GM23248 (cell line): ENCODE measurements at regions not wholly inside any gene's neighbourhood (a gene's known extent, or its start where the extent isn't known, plus 50 kb on each side); places are given as distances from the start of the nearest gene placed in this dataset.
A peak's percentile ranks its signal among the peaks of the same experiment; 100 is the strongest.

Experiments
- DNase-seq: peaks from one replicate; pipeline ENCODE4 v3.0.0-alpha.2; 2015
- H2AFZ ChIP-seq: fragments of 200-600 bp; sonication (generic); 2 replicates; pipeline ENCODE4 v1.6.1; 2016; ENCODE audit warnings: antibody characterized with exemption
- H3F3A ChIP-seq: fragments of 200-600 bp; sonication (generic); 2 replicates; pipeline ENCODE4 v1.6.1; 2016; ENCODE audit warnings: mild to moderate bottlenecking, antibody characterized with exemption, mixed run types; ENCODE audit not compliant: insufficient read depth
- H3K27ac ChIP-seq: fragments of 200-600 bp; sonication (generic); 2 replicates; pipeline ENCODE4 v1.5.1; 2016; ENCODE audit warnings: mild to moderate bottlenecking
- H3K27me3 ChIP-seq: fragments of 200-600 bp; sonication (generic); replicated peaks from 2 replicates; pipeline ENCODE4 v1.6.1; 2016; ENCODE audit warnings: mild to moderate bottlenecking; ENCODE audit not compliant: insufficient read depth
- H3K36me3 ChIP-seq: fragments of 200-600 bp; sonication (generic); 2 replicates; pipeline ENCODE4 v1.6.1; 2016; ENCODE audit warnings: low read depth, mild to moderate bottlenecking
- H3K4me1 ChIP-seq: fragments of 200-600 bp; sonication (generic); 2 replicates; pipeline ENCODE4 v1.6.1; 2016; ENCODE audit warnings: mild to moderate bottlenecking; ENCODE audit not compliant: insufficient read depth
- H3K4me2 ChIP-seq: fragments of 200-600 bp; sonication (generic); one replicate; pipeline ENCODE4 v1.6.1; 2016; ENCODE audit warnings: mild to moderate bottlenecking; ENCODE audit not compliant: unreplicated experiment
- H3K4me3 ChIP-seq: fragments of 200-600 bp; sonication (generic); 2 replicates; pipeline ENCODE4 v1.5.1; 2016; ENCODE audit warnings: mild to moderate bottlenecking
- H3K79me2 ChIP-seq: fragments of 200-600 bp; sonication (generic); 2 replicates; pipeline ENCODE4 v1.6.1; 2016; ENCODE audit warnings: mild to moderate bottlenecking; ENCODE audit not compliant: insufficient read depth
- H3K9ac ChIP-seq: fragments of 200-600 bp; sonication (generic); 2 replicates; pipeline ENCODE4 v1.6.1; 2016; ENCODE audit warnings: mild to moderate bottlenecking
- H3K9me2 ChIP-seq: fragments of 200-600 bp; sonication (generic); 2 replicates; pipeline ENCODE4 v1.6.1; 2016; ENCODE audit warnings: mixed run types, mild to moderate bottlenecking, moderate library complexity; ENCODE audit not compliant: insufficient read depth
- H3K9me3 ChIP-seq: fragments of 200-600 bp; sonication (generic); one replicate; pipeline ENCODE4 v1.6.1; 2017; ENCODE audit warnings: low read depth
- H4K20me1 ChIP-seq: fragments of 200-600 bp; sonication (generic); 2 replicates; pipeline ENCODE4 v1.6.0; 2016; ENCODE audit not compliant: insufficient read depth
- EZH2 ChIP-seq: fragments of 200-600 bp; sonication (generic); IDR thresholded peaks from 2 replicates; pipeline ENCODE4 v1.6.1; 2018; ENCODE audit warnings: antibody characterized with exemption, mild to moderate bottlenecking; ENCODE audit not compliant: insufficient read depth, poor library complexity, severe bottlenecking
- EZH2phosphoT487 ChIP-seq: fragments of 200-600 bp; sonication (generic); IDR thresholded peaks from 2 replicates; pipeline ENCODE4 v1.6.1; 2018; ENCODE audit warnings: antibody characterized with exemption, moderate library complexity, mild to moderate bottlenecking, low read depth; ENCODE audit not compliant: insufficient read depth
- WGBS, 2 experiments: methylation state at CpG; one replicate each; pipeline ENCODE4 v1.1.6; 2015 to 2017; ENCODE audit warnings: low lambda C conversion rate in 2 of 2, low coverage in 1 of 2; ENCODE audit errors: missing lambda C conversion rate in 2 of 2; 5-methylcytosine and 5-hydroxymethylcytosine counted together
- in situ Hi-C: fragments of 300-500 bp; cut with MboI; formaldehyde crosslinking; loops from 2 replicates; pipeline ENCODE4 v1.15.0; 2020

- Histone ChIP-seq H3K4me3 (no peak overlapping the region), H2AFZ (no peak overlapping the region), H3K36me3 (no peaks in the 10 kb centered on the region), H3F3A (no peaks in the 10 kb centered on the region), H3K9me3 (no peaks in the 10 kb centered on the region), H3K4me1 (no peaks in the 10 kb centered on the region), H3K27ac (no peak overlapping the region), H3K9ac (no peak overlapping the region), H3K4me2 (no peak overlapping the region), H3K79me2 (no peaks in the 10 kb centered on the region), H3K9me2 (no peaks in the 10 kb centered on the region), H4K20me1 (no peaks in the 10 kb centered on the region; the same call in 1 of the 2 replicates), H3K27me3 (no peaks in the 10 kb centered on the region)
- in situ Hi-C loops, result no loop called here
- WGBS, 2 experiments, result 20 to 23% methylated on average over 1 of the region's 1 CpG
- TF ChIP-seq EZH2phosphoT487, result no peak
- no peak for TF ChIP-seq EZH2
- DNase-seq, result no peak
These were observed 227.3 kb upstream of the CENPE start for GRCh38 chr4:103425406-103425805.

GRCh38 chr4:103424853-103425252 lies 226.7 kb upstream of the CENPE start:
- Histone ChIP-seq H3K4me3 (no peak overlapping the region), H3F3A (no peaks in the 10 kb centered on the region), H3K4me1 (no peaks in the 10 kb centered on the region), H3K9ac (no peak overlapping the region), H3K9me2 (no peaks in the 10 kb centered on the region), H3K4me2 (no peak overlapping the region), H3K27ac (no peak overlapping the region), H3K9me3 (no peaks in the 10 kb centered on the region), H4K20me1 (no peaks in the 10 kb centered on the region; the same call in 1 of the 2 replicates), H2AFZ (no peak overlapping the region), H3K79me2 (no peaks in the 10 kb centered on the region), H3K27me3 (no peaks in the 10 kb centered on the region), H3K36me3 (no peaks in the 10 kb centered on the region)
- TF ChIP-seq EZH2 (no peak), EZH2phosphoT487 (no peak)
- WGBS, 2 experiments, result 5 to 11% methylated on average over 2 of the region's 2 CpGs
- DNase-seq, result peak; percentile 2
- in situ Hi-C loops, result no loop called here

DNA sequence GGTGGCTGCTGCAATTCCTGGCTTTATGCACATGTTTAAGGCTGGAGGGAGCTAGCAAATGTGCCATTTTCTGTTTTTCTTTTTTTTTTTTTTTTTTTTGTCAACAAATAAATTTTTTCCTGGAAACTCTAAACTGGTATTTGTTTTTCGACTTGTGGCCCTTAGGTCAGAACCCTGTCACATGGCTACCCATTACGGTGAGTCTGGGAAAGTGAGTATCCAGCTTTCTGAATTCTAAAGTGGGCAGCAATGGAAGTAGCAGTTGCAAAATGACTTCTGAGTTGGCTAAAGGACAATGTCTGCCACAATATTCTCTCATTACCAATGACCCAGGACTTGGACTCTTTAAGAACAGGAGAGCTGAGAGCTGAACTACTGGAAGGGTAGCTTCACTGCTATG lies 225.1 kb upstream of the CENPE start:
- Histone ChIP-seq H4K20me1 (no peaks in the 10 kb centered on the region; the same call in 1 of the 2 replicates), H3K4me1 (no peaks in the 10 kb centered on the region), H3K9ac (no peak overlapping the region), H3K9me3 (no peaks in the 10 kb centered on the region), H3K27me3 (no peaks in the 10 kb centered on the region), H3K27ac (no peak overlapping the region), H3K9me2 (no peaks in the 10 kb centered on the region), H3K4me3 (no peak overlapping the region), H3K79me2 (no peaks in the 10 kb centered on the region), H3K4me2 (no peak overlapping the region), H3K36me3 (no peaks in the 10 kb centered on the region), H3F3A (no peaks in the 10 kb centered on the region), H2AFZ (no peak overlapping the region)
- 31 to 40% methylated on average over 2 of the region's 2 CpGs for WGBS, 2 experiments
- in situ Hi-C loops, result no loop called here
- TF ChIP-seq EZH2 (no peak), EZH2phosphoT487 (no peak)
- no peak for DNase-seq

DNA sequence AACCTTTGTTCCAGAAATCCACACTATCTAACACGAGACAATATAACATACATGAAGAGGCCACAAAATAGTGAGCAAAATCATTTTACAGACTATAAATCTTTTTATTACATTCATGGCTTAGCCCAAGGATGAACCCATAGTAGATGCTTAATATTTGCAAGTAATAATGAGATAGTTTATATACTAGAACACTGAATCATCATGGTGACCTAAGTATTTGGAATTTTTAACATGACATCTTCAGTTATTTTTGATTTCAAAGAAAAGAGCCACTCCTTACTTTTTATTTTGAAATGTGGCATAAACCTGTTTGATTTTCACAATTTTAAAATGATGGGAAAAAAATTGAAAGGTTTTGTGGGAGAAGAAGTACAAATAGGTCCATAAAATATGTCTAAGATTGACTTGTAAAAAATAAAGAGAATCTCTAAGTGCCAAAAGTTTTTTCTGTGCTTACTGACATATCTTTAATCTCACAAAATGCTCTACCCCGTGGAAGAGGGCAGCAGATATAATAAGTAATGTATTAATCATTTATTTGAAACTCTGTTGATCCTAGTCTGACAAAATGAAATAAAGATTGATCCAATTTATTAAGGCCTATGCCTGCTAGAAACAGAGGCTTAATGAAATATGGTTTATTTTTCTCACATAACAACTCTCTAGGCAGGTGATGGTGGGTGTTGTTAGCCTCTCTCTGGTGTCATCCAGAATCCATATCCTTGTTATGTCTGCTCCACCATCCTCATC lies 224.5 kb upstream of the CENPE start:
- DNase-seq, result peak; percentile 17

More for the DNA sequence above, 224.5 kb upstream of the CENPE start:
- Histone ChIP-seq H4K20me1 (no peaks in the 10 kb centered on the region), H2AFZ (no peak overlapping the region), H3K27ac (no peak overlapping the region), H3K27me3 (no peaks in the 10 kb centered on the region), H3K9me3 (no peaks in the 10 kb centered on the region), H3K9ac (no peak overlapping the region), H3K4me3 (no peak overlapping the region), H3K4me2 (no peak overlapping the region), H3F3A (no peaks in the 10 kb centered on the region), H3K36me3 (no peaks in the 10 kb centered on the region), H3K9me2 (no peaks in the 10 kb centered on the region), H3K4me1 (no peaks in the 10 kb centered on the region), H3K79me2 (no peaks in the 10 kb centered on the region)
- TF ChIP-seq EZH2phosphoT487, result no peak
- WGBS, 2 experiments, result 2 to 10% methylated on average over 2 of the region's 2 CpGs
- in situ Hi-C loops, result no loop called here
